HEK293 (cell line): ENCODE measurements at regions not wholly inside any gene's neighbourhood (a gene's known extent, or its start where the extent isn't known, plus 50 kb on each side); places are given as distances from the start of the nearest gene placed in this dataset.

Experiments
- CTCF ChIP-seq: fragments of 450-650 bp; formaldehyde crosslinking; IDR thresholded peaks from 2 replicates; pipeline ENCODE4 v1.5.1; 2016; ENCODE audit warnings: missing biosample characterization, missing genetic modification characterization
- YY1 ChIP-seq: fragments of 450-650 bp; formaldehyde crosslinking; IDR thresholded peaks from 2 replicates; pipeline ENCODE4 v1.5.1; 2018; ENCODE audit warnings: missing biosample characterization, missing genetic modification characterization
- ZBTB10 ChIP-seq: fragments of 450-650 bp; formaldehyde crosslinking; IDR thresholded peaks from 2 replicates; pipeline ENCODE4 v1.5.1; 2016; ENCODE audit warnings: missing biosample characterization, missing genetic modification characterization
- ZBTB44 ChIP-seq: fragments of 450-650 bp; IDR thresholded peaks from 2 replicates; pipeline ENCODE4 v1.5.1; 2018; ENCODE audit warnings: missing biosample characterization, mild to moderate bottlenecking, missing genetic modification characterization
- ZBTB7A ChIP-seq: fragments of 450-650 bp; formaldehyde crosslinking; IDR thresholded peaks from 2 replicates; pipeline ENCODE4 v1.5.1; 2016; ENCODE audit warnings: low read depth, missing biosample characterization, missing genetic modification characterization
- ZNF146 ChIP-seq: fragments of 450-650 bp; formaldehyde crosslinking; IDR thresholded peaks from 2 replicates; pipeline ENCODE4 v1.5.1; 2016; ENCODE audit warnings: missing biosample characterization, missing genetic modification characterization
- ZNF292 ChIP-seq: fragments of 450-650 bp; formaldehyde crosslinking; IDR thresholded peaks from 2 replicates; pipeline ENCODE4 v1.5.1; 2016; ENCODE audit warnings: low read depth, missing biosample characterization, missing genetic modification characterization, borderline replicate concordance
- ZNF426 ChIP-seq: fragments of 450-650 bp; formaldehyde crosslinking; IDR thresholded peaks from 2 replicates; pipeline ENCODE4 v1.5.1; 2017; ENCODE audit warnings: missing biosample characterization, missing genetic modification characterization, mild to moderate bottlenecking, inconsistent platforms, moderate library complexity
- TF ChIP-seq, protein P1 (sequence below): fragments of 450-650 bp; formaldehyde crosslinking; IDR thresholded peaks from 2 replicates; pipeline ENCODE4 v1.5.1; 2016; ENCODE audit warnings: missing biosample characterization, missing genetic modification characterization
- TF ChIP-seq, protein P2 (sequence below): fragments of 450-650 bp; formaldehyde crosslinking; IDR thresholded peaks from 2 replicates; pipeline ENCODE4 v1.5.1; 2016; ENCODE audit warnings: missing biosample characterization, missing genetic modification characterization, low read depth
- TF ChIP-seq, protein P3 (sequence below): fragments of 450-650 bp; formaldehyde crosslinking; IDR thresholded peaks from 2 replicates; pipeline ENCODE4 v1.5.1; 2016; ENCODE audit warnings: missing biosample characterization, missing genetic modification characterization
- TF ChIP-seq, protein P4 (sequence below): fragments of 450-650 bp; formaldehyde crosslinking; IDR thresholded peaks from 2 replicates; pipeline ENCODE4 v1.5.1; 2017; ENCODE audit warnings: missing biosample characterization, mild to moderate bottlenecking, missing genetic modification characterization, moderate library complexity

- no peak for TF ChIP-seq YY1 (tag by site-specific recombination)
- TF ChIP-seq, protein P1, sequence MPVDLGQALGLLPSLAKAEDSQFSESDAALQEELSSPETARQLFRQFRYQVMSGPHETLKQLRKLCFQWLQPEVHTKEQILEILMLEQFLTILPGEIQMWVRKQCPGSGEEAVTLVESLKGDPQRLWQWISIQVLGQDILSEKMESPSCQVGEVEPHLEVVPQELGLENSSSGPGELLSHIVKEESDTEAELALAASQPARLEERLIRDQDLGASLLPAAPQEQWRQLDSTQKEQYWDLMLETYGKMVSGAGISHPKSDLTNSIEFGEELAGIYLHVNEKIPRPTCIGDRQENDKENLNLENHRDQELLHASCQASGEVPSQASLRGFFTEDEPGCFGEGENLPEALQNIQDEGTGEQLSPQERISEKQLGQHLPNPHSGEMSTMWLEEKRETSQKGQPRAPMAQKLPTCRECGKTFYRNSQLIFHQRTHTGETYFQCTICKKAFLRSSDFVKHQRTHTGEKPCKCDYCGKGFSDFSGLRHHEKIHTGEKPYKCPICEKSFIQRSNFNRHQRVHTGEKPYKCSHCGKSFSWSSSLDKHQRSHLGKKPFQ: no peak
- no peak for TF ChIP-seq ZNF292 (tag by site-specific recombination)
- no peak for TF ChIP-seq ZBTB10 (tag by site-specific recombination)
- TF ChIP-seq CTCF (tag by site-specific recombination): no peak
- no peak for TF ChIP-seq ZNF146 (tag by site-specific recombination)
- TF ChIP-seq ZBTB7A: no peak
- TF ChIP-seq, protein P2, sequence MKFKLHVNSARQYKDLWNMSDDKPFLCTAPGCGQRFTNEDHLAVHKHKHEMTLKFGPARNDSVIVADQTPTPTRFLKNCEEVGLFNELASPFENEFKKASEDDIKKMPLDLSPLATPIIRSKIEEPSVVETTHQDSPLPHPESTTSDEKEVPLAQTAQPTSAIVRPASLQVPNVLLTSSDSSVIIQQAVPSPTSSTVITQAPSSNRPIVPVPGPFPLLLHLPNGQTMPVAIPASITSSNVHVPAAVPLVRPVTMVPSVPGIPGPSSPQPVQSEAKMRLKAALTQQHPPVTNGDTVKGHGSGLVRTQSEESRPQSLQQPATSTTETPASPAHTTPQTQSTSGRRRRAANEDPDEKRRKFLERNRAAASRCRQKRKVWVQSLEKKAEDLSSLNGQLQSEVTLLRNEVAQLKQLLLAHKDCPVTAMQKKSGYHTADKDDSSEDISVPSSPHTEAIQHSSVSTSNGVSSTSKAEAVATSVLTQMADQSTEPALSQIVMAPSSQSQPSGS (tag by site-specific recombination): no peak
- TF ChIP-seq ZNF426 (tag by site-specific recombination): no peak
- TF ChIP-seq, protein P3, sequence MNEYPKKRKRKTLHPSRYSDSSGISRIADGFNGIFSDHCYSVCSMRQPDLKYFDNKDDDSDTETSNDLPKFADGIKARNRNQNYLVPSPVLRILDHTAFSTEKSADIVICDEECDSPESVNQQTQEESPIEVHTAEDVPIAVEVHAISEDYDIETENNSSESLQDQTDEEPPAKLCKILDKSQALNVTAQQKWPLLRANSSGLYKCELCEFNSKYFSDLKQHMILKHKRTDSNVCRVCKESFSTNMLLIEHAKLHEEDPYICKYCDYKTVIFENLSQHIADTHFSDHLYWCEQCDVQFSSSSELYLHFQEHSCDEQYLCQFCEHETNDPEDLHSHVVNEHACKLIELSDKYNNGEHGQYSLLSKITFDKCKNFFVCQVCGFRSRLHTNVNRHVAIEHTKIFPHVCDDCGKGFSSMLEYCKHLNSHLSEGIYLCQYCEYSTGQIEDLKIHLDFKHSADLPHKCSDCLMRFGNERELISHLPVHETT (tag by site-specific recombination): no peak
- TF ChIP-seq ZBTB44: no peak
- TF ChIP-seq, protein P4, sequence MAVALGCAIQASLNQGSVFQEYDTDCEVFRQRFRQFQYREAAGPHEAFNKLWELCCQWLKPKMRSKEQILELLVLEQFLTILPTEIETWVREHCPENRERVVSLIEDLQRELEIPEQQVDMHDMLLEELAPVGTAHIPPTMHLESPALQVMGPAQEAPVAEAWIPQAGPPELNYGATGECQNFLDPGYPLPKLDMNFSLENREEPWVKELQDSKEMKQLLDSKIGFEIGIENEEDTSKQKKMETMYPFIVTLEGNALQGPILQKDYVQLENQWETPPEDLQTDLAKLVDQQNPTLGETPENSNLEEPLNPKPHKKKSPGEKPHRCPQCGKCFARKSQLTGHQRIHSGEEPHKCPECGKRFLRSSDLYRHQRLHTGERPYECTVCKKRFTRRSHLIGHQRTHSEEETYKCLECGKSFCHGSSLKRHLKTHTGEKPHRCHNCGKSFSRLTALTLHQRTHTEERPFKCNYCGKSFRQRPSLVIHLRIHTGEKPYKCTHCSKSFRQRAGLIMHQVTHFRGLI (tag by site-specific recombination): no peak
Measured at GRCh38 chr4:181752516-181752915, 490.7 kb upstream of the TENM3 start.
